GM23338 (cell line): ENCODE measurements at regions not wholly inside any gene's neighbourhood (a gene's known extent, or its start where the extent isn't known, plus 50 kb on each side); places are given as distances from the start of the nearest gene placed in this dataset.

Experiments
- ATAC-seq: fragments of 200-7000 bp; cut with Tn5 transposase; 3 replicates; pipeline ENCODE4 v1.9.1; 2020
- DNase-seq: peaks from one replicate; pipeline ENCODE4 v3.0.0-alpha.2; 2015; ENCODE audit warnings: low spot score
- H2AFZ ChIP-seq: fragments of 200-600 bp; sonication (generic); 2 replicates; pipeline ENCODE4 v1.8.0; 2016; ENCODE audit warnings: antibody characterized with exemption, mild to moderate bottlenecking, moderate library complexity
- H3F3A ChIP-seq: fragments of 200-600 bp; sonication (generic); replicated peaks from 2 replicates; pipeline ENCODE4 v1.8.0; 2017; ENCODE audit warnings: antibody characterized with exemption, mixed run types, low read depth
- H3K27ac ChIP-seq: fragments of 200-600 bp; sonication (generic); 2 replicates; pipeline ENCODE4 v1.6.1; 2016; ENCODE audit warnings: low read depth
- H3K27me3 ChIP-seq: fragments of 200-600 bp; sonication (generic); 2 replicates; pipeline ENCODE4 v1.8.0; 2016; ENCODE audit warnings: mild to moderate bottlenecking, mixed run types, moderate library complexity; ENCODE audit not compliant: insufficient read depth
- H3K36me3 ChIP-seq: fragments of 200-600 bp; sonication (generic); 2 replicates; pipeline ENCODE4 v1.8.0; 2016; ENCODE audit warnings: mild to moderate bottlenecking; ENCODE audit not compliant: insufficient read depth
- H3K4me1 ChIP-seq: fragments of 200-600 bp; sonication (generic); 2 replicates; pipeline ENCODE4 v1.8.0; 2016; ENCODE audit warnings: mild to moderate bottlenecking, moderate library complexity; ENCODE audit not compliant: insufficient read depth
- H3K4me2 ChIP-seq: fragments of 200-600 bp; sonication (generic); 2 replicates; pipeline ENCODE4 v1.7.1; 2017; ENCODE audit warnings: mixed run types
- H3K4me3 ChIP-seq: fragments of 200-600 bp; sonication (generic); 2 replicates; pipeline ENCODE4 v1.6.1; 2016; ENCODE audit warnings: mixed run types
- H3K79me2 ChIP-seq: fragments of 200-600 bp; sonication (generic); replicated peaks from 2 replicates; pipeline ENCODE4 v1.8.0; 2017; ENCODE audit warnings: mild to moderate bottlenecking; ENCODE audit not compliant: insufficient read depth
- H3K9me2 ChIP-seq: fragments of 200-600 bp; sonication (generic); 2 replicates; pipeline ENCODE4 v1.8.0; 2017; ENCODE audit not compliant: insufficient read depth
- H4K20me1 ChIP-seq: fragments of 200-600 bp; sonication (generic); replicated peaks from 2 replicates; pipeline ENCODE4 v1.8.0; 2017; ENCODE audit warnings: mild to moderate bottlenecking; ENCODE audit not compliant: insufficient read depth
- H3K27ac Mint-ChIP-seq: 2 replicates; pipeline ENCODE4 v1.8.0; 2020; ENCODE audit warnings: inconsistent platforms, mild to moderate bottlenecking, moderate library complexity, mixed read lengths
- H3K27me3 Mint-ChIP-seq: 3 replicates; pipeline ENCODE4 v1.8.0; 2022; ENCODE audit warnings: low read depth, mild to moderate bottlenecking, moderate library complexity, mixed read lengths, inconsistent platforms; ENCODE audit not compliant: insufficient read depth, poor library complexity
- H3K36me3 Mint-ChIP-seq: 3 replicates; pipeline ENCODE4 v1.8.0; 2021; ENCODE audit warnings: low read depth, mild to moderate bottlenecking, inconsistent platforms, moderate library complexity, mixed read lengths
- H3K4me1 Mint-ChIP-seq: 3 replicates; pipeline ENCODE4 v1.8.0; 2020; ENCODE audit warnings: mild to moderate bottlenecking, inconsistent platforms, mixed read lengths
- H3K4me3 Mint-ChIP-seq: 3 replicates; pipeline ENCODE4 v1.8.0; 2021; ENCODE audit warnings: moderate library complexity, mild to moderate bottlenecking, inconsistent platforms, mixed read lengths
- H3K9me3 Mint-ChIP-seq: 3 replicates; pipeline ENCODE4 v1.8.0; 2020; ENCODE audit warnings: moderate library complexity, mild to moderate bottlenecking, inconsistent platforms, mixed read lengths
- EZH2 ChIP-seq: fragments of 200-600 bp; sonication (generic); IDR thresholded peaks from one replicate; pipeline ENCODE4 v1.8.0; 2017; ENCODE audit warnings: antibody characterized with exemption, mild to moderate bottlenecking, low read depth; ENCODE audit not compliant: unreplicated experiment
- EZH2phosphoT487 ChIP-seq: fragments of 200-600 bp; sonication (generic); IDR thresholded peaks from one replicate; pipeline ENCODE4 v1.8.1; 2018; ENCODE audit warnings: antibody characterized with exemption; ENCODE audit not compliant: unreplicated experiment
- JUNB ChIP-seq: IDR thresholded peaks from one replicate; pipeline ENCODE4 v1.6.1; 2016; ENCODE audit warnings: antibody characterized with exemption; ENCODE audit not compliant: unreplicated experiment
- POLR2AphosphoS5 ChIP-seq: IDR thresholded peaks from 2 replicates; pipeline ENCODE4 v1.6.1; 2016; ENCODE audit warnings: antibody characterized with exemption, low read depth
- STAT1 ChIP-seq: IDR thresholded peaks from one replicate; pipeline ENCODE4 v1.6.1; 2016; ENCODE audit warnings: antibody characterized with exemption; ENCODE audit not compliant: unreplicated experiment
- ZNF114 ChIP-seq: fragments of 250-450 bp; sonication (Bioruptor Pico); IDR thresholded peaks from 2 replicates; pipeline ENCODE4 v1.5.0; 2020; ENCODE audit warnings: mild to moderate bottlenecking, moderate library complexity
- ZNF331 ChIP-seq: fragments of 250-450 bp; sonication (Bioruptor Pico); IDR thresholded peaks from 2 replicates; pipeline ENCODE4 v1.5.0; 2020; ENCODE audit warnings: low read depth, mild to moderate bottlenecking, moderate library complexity
- TF ChIP-seq, protein P1 (sequence below): IDR thresholded peaks from one replicate; pipeline ENCODE4 v1.6.1; 2018; ENCODE audit warnings: antibody characterized with exemption; ENCODE audit not compliant: unreplicated experiment

DNA sequence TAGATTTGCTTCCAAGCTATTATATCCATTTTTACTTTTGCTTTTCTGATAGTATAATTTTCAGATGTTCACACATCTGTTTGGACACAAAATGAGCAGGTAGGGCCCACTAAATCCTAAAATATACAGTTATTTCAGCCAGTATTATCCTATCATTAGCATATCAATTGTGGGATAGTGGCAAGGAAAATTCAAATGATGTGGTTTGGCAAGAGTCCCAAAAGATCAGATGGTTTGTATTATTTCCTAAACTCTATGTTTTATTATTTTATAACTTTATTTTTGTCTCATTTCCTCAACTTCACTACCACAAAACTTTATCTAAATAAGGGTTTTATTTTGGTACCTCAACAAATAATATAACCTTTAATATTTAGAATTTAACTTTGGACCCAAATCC, 1659.6 kb downstream of the NCAM2 start:
- no peaks in the 10 kb centered on the region for H3F3A ChIP-seq
- no peak overlapping the region for H3K27ac Mint-ChIP-seq

DNA sequence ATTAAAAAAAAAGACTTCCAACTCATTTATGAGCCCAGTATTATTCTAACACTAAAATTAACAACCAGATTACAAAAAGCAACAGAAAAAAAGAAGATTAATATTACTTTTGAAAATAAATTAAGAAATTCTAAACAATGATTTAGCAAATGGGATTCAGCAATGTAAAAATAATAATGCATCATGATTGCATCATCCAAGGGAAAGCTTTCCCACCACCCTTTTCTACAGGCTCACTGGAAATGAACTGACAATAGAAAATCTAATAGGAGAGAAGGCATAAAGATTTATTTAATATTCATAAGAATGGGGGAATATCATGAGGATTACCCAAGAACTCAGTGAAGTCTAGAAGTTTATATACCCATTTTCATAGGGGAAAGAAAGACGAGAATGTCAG, 1671.9 kb downstream of the NCAM2 start:
- H2AFZ ChIP-seq = no peak overlapping the region
- peaks cover 22% of the 10 kb centered on the region; the same call in 2 of the 3 replicates for H3K36me3 Mint-ChIP-seq
- 0 out of 2 replicates have a peak, but pooled peaks cover 7% of the 10 kb centered on the region for H3K9me2 ChIP-seq
- no peaks in the 10 kb centered on the region for H3K79me2 ChIP-seq
- no peaks in the 10 kb centered on the region for H3F3A ChIP-seq
- H3K27ac ChIP-seq = no peak overlapping the region
- no peak overlapping the region for H3K4me2 ChIP-seq
- H3K36me3 ChIP-seq = no peaks in the 10 kb centered on the region; the same call in 1 of the 2 replicates
- 0 out of 2 replicates have a peak overlapping the region, but pooled peaks have one; percentile 50 for H3K27ac Mint-ChIP-seq
- no peaks in the 10 kb centered on the region for H3K4me1 ChIP-seq
- H3K4me3 Mint-ChIP-seq = no peak overlapping the region
- DNase-seq = no peak
- no peaks in the 10 kb centered on the region for H3K4me1 Mint-ChIP-seq
- ATAC-seq = no peak
- H3K9me3 Mint-ChIP-seq = peaks cover 28% of the 10 kb centered on the region
- H3K4me3 ChIP-seq = no peak overlapping the region
- no peaks in the 10 kb centered on the region for H4K20me1 ChIP-seq
- peaks cover 1% of the 10 kb centered on the region for H3K27me3 Mint-ChIP-seq
- H3K27me3 ChIP-seq = no peaks in the 10 kb centered on the region
- TF ChIP-seq JUNB = no peak
- TF ChIP-seq ZNF114 (CRISPR knock-in tag) = no peak
- TF ChIP-seq STAT1 = no peak
- no peak for TF ChIP-seq EZH2phosphoT487
- TF ChIP-seq, protein P1, sequence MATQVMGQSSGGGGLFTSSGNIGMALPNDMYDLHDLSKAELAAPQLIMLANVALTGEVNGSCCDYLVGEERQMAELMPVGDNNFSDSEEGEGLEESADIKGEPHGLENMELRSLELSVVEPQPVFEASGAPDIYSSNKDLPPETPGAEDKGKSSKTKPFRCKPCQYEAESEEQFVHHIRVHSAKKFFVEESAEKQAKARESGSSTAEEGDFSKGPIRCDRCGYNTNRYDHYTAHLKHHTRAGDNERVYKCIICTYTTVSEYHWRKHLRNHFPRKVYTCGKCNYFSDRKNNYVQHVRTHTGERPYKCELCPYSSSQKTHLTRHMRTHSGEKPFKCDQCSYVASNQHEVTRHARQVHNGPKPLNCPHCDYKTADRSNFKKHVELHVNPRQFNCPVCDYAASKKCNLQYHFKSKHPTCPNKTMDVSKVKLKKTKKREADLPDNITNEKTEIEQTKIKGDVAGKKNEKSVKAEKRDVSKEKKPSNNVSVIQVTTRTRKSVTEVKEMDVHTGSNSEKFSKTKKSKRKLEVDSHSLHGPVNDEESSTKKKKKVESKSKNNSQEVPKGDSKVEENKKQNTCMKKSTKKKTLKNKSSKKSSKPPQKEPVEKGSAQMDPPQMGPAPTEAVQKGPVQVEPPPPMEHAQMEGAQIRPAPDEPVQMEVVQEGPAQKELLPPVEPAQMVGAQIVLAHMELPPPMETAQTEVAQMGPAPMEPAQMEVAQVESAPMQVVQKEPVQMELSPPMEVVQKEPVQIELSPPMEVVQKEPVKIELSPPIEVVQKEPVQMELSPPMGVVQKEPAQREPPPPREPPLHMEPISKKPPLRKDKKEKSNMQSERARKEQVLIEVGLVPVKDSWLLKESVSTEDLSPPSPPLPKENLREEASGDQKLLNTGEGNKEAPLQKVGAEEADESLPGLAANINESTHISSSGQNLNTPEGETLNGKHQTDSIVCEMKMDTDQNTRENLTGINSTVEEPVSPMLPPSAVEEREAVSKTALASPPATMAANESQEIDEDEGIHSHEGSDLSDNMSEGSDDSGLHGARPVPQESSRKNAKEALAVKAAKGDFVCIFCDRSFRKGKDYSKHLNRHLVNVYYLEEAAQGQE = no peak
- no peak for TF ChIP-seq EZH2
- no peak for TF ChIP-seq ZNF331 (CRISPR knock-in tag)
- TF ChIP-seq POLR2AphosphoS5 = no peak

More for the DNA sequence above, 1659.6 kb downstream of the NCAM2 start:
- Histone ChIP-seq H3K79me2 (no peaks in the 10 kb centered on the region), H3K36me3 (no peaks in the 10 kb centered on the region), H3K4me3 (no peak overlapping the region), H3K4me1 (no peaks in the 10 kb centered on the region), H3K27ac (no peak overlapping the region), H4K20me1 (no peaks in the 10 kb centered on the region), H3K9me2 (no peaks in the 10 kb centered on the region; the same call in 1 of the 2 replicates), H2AFZ (no peak overlapping the region), H3K27me3 (no peaks in the 10 kb centered on the region), H3K4me2 (no peak overlapping the region)
- no peak overlapping the region for H3K4me3 Mint-ChIP-seq
- ATAC-seq (no peak), DNase-seq (no peak)
- no peaks in the 10 kb centered on the region for H3K4me1 Mint-ChIP-seq
- no peaks in the 10 kb centered on the region for H3K36me3 Mint-ChIP-seq
- H3K27me3 Mint-ChIP-seq = no peaks in the 10 kb centered on the region
- TF ChIP-seq ZNF331 (CRISPR knock-in tag) = no peak
- TF ChIP-seq, protein P1 = no peak
- H3K9me3 Mint-ChIP-seq = no peaks in the 10 kb centered on the region
